K562 (cell line): ENCODE measurements at regions not wholly inside any gene's neighbourhood (a gene's known extent, or its start where the extent isn't known, plus 50 kb on each side); places are given as distances from the start of the nearest gene placed in this dataset.

Source experiments
- ATAC-seq: fragments of 200-7000 bp; cut with Tn5 transposase; 3 replicates; pipeline ENCODE4 v1.9.1; 2020; ENCODE audit warnings: moderate library complexity
- BruUV-seq: library from RNA; stranded (reverse); fragments of 400-500 nt; replicated peaks from 2 replicates; lab custom pipeline; 2021; lab: Mats Ljungman, UMichigan
- CTCF ChIA-PET: fragments of 300-600 bp; formaldehyde crosslinking; extraction: SDS; loops from one replicate; lab custom pipeline; 2021; ENCODE audit warnings: low intra/inter-chr PET ratio; lab: Yijun Ruan, JAX
- POLR2A ChIA-PET: fragments of 300-600, 350-650 bp; sonication (Branson Sonifier 250); formaldehyde crosslinking; extraction: SDS; loops from one replicate; lab custom pipeline; 2021; ENCODE audit warnings: antibody characterized with exemption, inconsistent platforms; lab: Yijun Ruan, JAX
- DNase-seq, 4 experiments: peaks; one replicate each; pipeline versions ENCODE4 v3.0.0 to v3.0.0-alpha.2; 2011 to 2018; ENCODE audit warnings: low spot score in 3 of 4, mixed read lengths in 3 of 4; ENCODE audit errors: extremely low read depth in 1 of 4
- FAIRE-seq: peaks from 2 replicates; lab custom pipeline; 2011; peaks lifted over from hg19 to GRCh38; lab: Jason Lieb, UNC
- H2AFZ ChIP-seq: 2 replicates; pipeline ENCODE4 v1.6.0; 2011; ENCODE audit warnings: low read depth, low read length, control low read depth, inconsistent platforms
- H3K27ac ChIP-seq: fragments of 200-600 bp; 3 replicates; pipeline ENCODE4 v1.8.0; 2011; ENCODE audit warnings: low read depth, mild to moderate bottlenecking, control low read depth, inconsistent platforms, low read length, moderate library complexity, mixed read lengths; ENCODE audit errors: extremely low read depth
- H3K27me3 ChIP-seq, 2 experiments: fragments of 300-600 bp in 1 of 2; 2 replicates in 1 of 2; 3 replicates in 1 of 2; pipeline versions ENCODE4 v1.6.0 to v1.8.0; 2011; ENCODE audit warnings: inconsistent platforms in 2 of 2, low read length in 2 of 2, mild to moderate bottlenecking in 1 of 2, mixed read lengths in 1 of 2, moderate library complexity in 1 of 2; ENCODE audit not compliant: control insufficient read depth in 2 of 2, insufficient read depth in 2 of 2
- H3K36me3 ChIP-seq: fragments of 300-600 bp; 3 replicates; pipeline ENCODE4 v1.8.0; 2011; ENCODE audit warnings: mild to moderate bottlenecking, low read length, inconsistent platforms; ENCODE audit not compliant: control insufficient read depth, insufficient read depth
- H3K4me1 ChIP-seq, 2 experiments: fragments of 200-600 bp in 1 of 2; replicated peaks in 1 of 2; 2 replicates in 1 of 2; 3 replicates in 1 of 2; pipeline versions ENCODE4 v1.5.1 to v1.8.0; 2011; ENCODE audit warnings: inconsistent platforms in 2 of 2, low read length in 2 of 2, mild to moderate bottlenecking in 1 of 2, mixed read lengths in 1 of 2, moderate library complexity in 1 of 2; ENCODE audit not compliant: control insufficient read depth in 2 of 2, insufficient read depth in 2 of 2
- H3K4me2 ChIP-seq: 2 replicates; pipeline ENCODE4 v1.6.1; 2011; ENCODE audit warnings: low read length, control low read depth, inconsistent platforms, mixed read lengths; ENCODE audit not compliant: insufficient read depth
- H3K4me3 ChIP-seq: fragments of 200-600 bp; sonication (generic), shearing (Covaris generic); 2 replicates; pipeline ENCODE4 v1.5.1; 2016; ENCODE audit warnings: control low read depth, inconsistent platforms
- H3K79me2 ChIP-seq: fragments of 200-600 bp; 3 replicates; pipeline ENCODE4 v1.8.0; 2011; ENCODE audit warnings: low read length, inconsistent platforms; ENCODE audit not compliant: control insufficient read depth, insufficient read depth
- H3K9ac ChIP-seq, 2 experiments: 2 replicates each; pipeline versions ENCODE4 v1.6.0 to v1.6.1; 2011; ENCODE audit warnings: low read depth in 2 of 2, low read length in 2 of 2, control low read depth in 1 of 2, inconsistent platforms in 1 of 2, mild to moderate bottlenecking in 1 of 2, mixed read lengths in 1 of 2; ENCODE audit not compliant: insufficient read depth in 1 of 2
- H3K9me1 ChIP-seq: one replicate; pipeline ENCODE4 v1.6.0; 2011; ENCODE audit warnings: inconsistent platforms, mild to moderate bottlenecking, low read length, moderate library complexity; ENCODE audit not compliant: control insufficient read depth, insufficient read depth
- H3K9me3 ChIP-seq: replicated peaks from 2 replicates; pipeline ENCODE4 v1.5.1; 2011; ENCODE audit warnings: low read depth, low read length, inconsistent platforms; ENCODE audit not compliant: control insufficient read depth, insufficient read depth
- H4K20me1 ChIP-seq: replicated peaks from 2 replicates; pipeline ENCODE4 v1.6.1; 2011; ENCODE audit warnings: low read length, inconsistent platforms, mixed read lengths; ENCODE audit not compliant: control insufficient read depth, insufficient read depth
- AFF1 ChIP-seq, 2 experiments: fragments of 450-650 bp; IDR thresholded peaks; 2 replicates each; pipeline ENCODE4 v1.6.1; 2018; ENCODE audit warnings: mild to moderate bottlenecking in 2 of 2, low read depth in 1 of 2; ENCODE audit not compliant: partially characterized antibody in 2 of 2
- GMEB1 ChIP-seq: fragments of 250-450 bp; sonication (Bioruptor Pico); IDR thresholded peaks from 2 replicates; pipeline ENCODE4 v1.4.0; 2020; ENCODE audit warnings: mild to moderate bottlenecking
- HDAC6 ChIP-seq: IDR thresholded peaks from 2 replicates; pipeline ENCODE4 v1.6.1; 2012; ENCODE audit warnings: low read depth, mild to moderate bottlenecking, control low read depth, inconsistent platforms, low read length, moderate library complexity
- STAT6 ChIP-seq: sonication (generic); formaldehyde crosslinking; IDR thresholded peaks from 2 replicates; pipeline ENCODE4 v1.8.1; 2023; ENCODE audit warnings: mild to moderate bottlenecking, missing genetic modification reagents
- ZNF551 ChIP-seq: fragments of 250-450 bp; sonication (Bioruptor Pico); IDR thresholded peaks from 2 replicates; pipeline ENCODE4 v1.5.0; 2021; ENCODE audit warnings: mild to moderate bottlenecking, moderate library complexity
- WGBS: fragments of 100-300 bp; shearing (Covaris generic); methylation state at CpG from one replicate; pipeline ENCODE4 v1.1.6; 2016; ENCODE audit warnings: low coverage, mixed read lengths; ENCODE audit not compliant: insufficient coverage; ENCODE audit errors: missing lambda C conversion rate; 5-methylcytosine and 5-hydroxymethylcytosine counted together
- in situ Hi-C: fragments of 300-500 bp; cut with MboI; formaldehyde crosslinking; loops from 4 replicates; pipeline ENCODE4 v1.15.0; 2018; ENCODE audit warnings: inconsistent platforms, mixed read lengths
- intact Hi-C: fragments of 100-400 bp; cut with micrococcal nuclease; formaldehyde crosslinking; loops from 2 replicates; pipeline ENCODE4 v1.14.2; 2022

- CTCF ChIA-PET = no interaction called here
- Histone ChIP-seq H3K4me2 (no peak overlapping the region), H3K36me3 (no peaks in the 10 kb centered on the region), H4K20me1 (no peaks in the 10 kb centered on the region), H3K79me2 (no peaks in the 10 kb centered on the region), H2AFZ (no peak overlapping the region), H3K27ac (no peak overlapping the region), H3K4me1 (no peaks in the 10 kb centered on the region), H3K9me3 (no peaks in the 10 kb centered on the region), H3K9ac (no peak overlapping the region), H3K4me3 (no peak overlapping the region), H3K27me3 (no peaks in the 10 kb centered on the region), H3K9me1 (no peaks in the 10 kb centered on the region)
- in situ Hi-C loops = no loop called here
- WGBS = 8% methylated on average over 4 of the region's 4 CpGs
- DNase-seq (no peak), ATAC-seq (no peak), FAIRE-seq (no peak)
- intact Hi-C loops = no loop called here
- POLR2A ChIA-PET = no interaction called here
- no TSS peak for BruUV-seq
- TF ChIP-seq GMEB1 (CRISPR knock-in tag) = no peak
Observed at GRCh38 chr12:127334365-127334764, 932.6 kb upstream of the TMEM132C start.

- H3K9me1 ChIP-seq = no peaks in the 10 kb centered on the region
- H3K4me1 ChIP-seq = no peaks in the 10 kb centered on the region
- no peak for DNase-seq
- H3K79me2 ChIP-seq = no peaks in the 10 kb centered on the region
- no peak overlapping the region for H3K9ac ChIP-seq
- no peak overlapping the region for H3K4me2 ChIP-seq
- no peak overlapping the region for H2AFZ ChIP-seq
- BruUV-seq = no TSS peak
- POLR2A ChIA-PET = no interaction called here
- no peak overlapping the region for H3K27ac ChIP-seq
- no peaks in the 10 kb centered on the region for H3K27me3 ChIP-seq
- H4K20me1 ChIP-seq = no peaks in the 10 kb centered on the region
- no peaks in the 10 kb centered on the region for H3K36me3 ChIP-seq
- no peaks in the 10 kb centered on the region for H3K9me3 ChIP-seq
- 0% methylated on average over 1 of the region's 1 CpG for WGBS
- in situ Hi-C loops (no loop called here), intact Hi-C loops (no loop called here)
- ATAC-seq = no peak
- FAIRE-seq = no peak
- CTCF ChIA-PET = no interaction called here
- no peak overlapping the region for H3K4me3 ChIP-seq
- TF ChIP-seq HDAC6 = no peak
- TF ChIP-seq AFF1 (IDR thresholded peaks at IDR 0.05; ENCODE audit: low read depth in 1 of 2, partially characterized antibody in 2 of 2) = no peak
- no peak for TF ChIP-seq ZNF551
- TF ChIP-seq STAT6 (CRISPR knock-in tag) = no peak
Observed at GRCh38 chr12:127334912-127335644, 931.9 kb upstream of the TMEM132C start.
